K562 (cell line): ENCODE measurements at regions not wholly inside any gene's neighbourhood (a gene's known extent, or its start where the extent isn't known, plus 50 kb on each side); places are given as distances from the start of the nearest gene placed in this dataset.

Source experiments
- KLF1 ChIP-seq: fragments of 450-650 bp; IDR thresholded peaks from 2 replicates; pipeline ENCODE4 v1.6.1; 2016; ENCODE audit warnings: missing genetic modification characterization, missing compliant biosample characterization
- KLF10 ChIP-seq: fragments of 250-450 bp; sonication (Bioruptor Pico); IDR thresholded peaks from 2 replicates; pipeline ENCODE4 v1.6.1; 2021; ENCODE audit warnings: matching md5 sums
- MXI1 ChIP-seq: IDR thresholded peaks from 2 replicates; pipeline ENCODE4 v1.6.1; 2011; ENCODE audit warnings: low read depth, mild to moderate bottlenecking, improper control_type of control experiment, low read length
- POLR2A ChIP-seq: fragments of 450-650 bp; conservative IDR thresholded peaks from 2 replicates; pipeline ENCODE4 v1.6.1; 2016
- SP1 ChIP-seq: sonication (generic); formaldehyde crosslinking; IDR thresholded peaks from 2 replicates; pipeline ENCODE4 v1.8.1; 2022; ENCODE audit warnings: mild to moderate bottlenecking, missing genetic modification reagents

GRCh38 chr12:9335867-9336266 lies 127.7 kb upstream of the PZP start:
- no peak for TF ChIP-seq POLR2A
- TF ChIP-seq SP1 (CRISPR knock-in tag): no peak
- no peak for TF ChIP-seq KLF10 (CRISPR knock-in tag)
- TF ChIP-seq KLF1: no peak
- no peak for TF ChIP-seq MXI1
